ENCODE measurements at regions not wholly inside any gene's neighbourhood (a gene's known extent, or its start where the extent isn't known, plus 50 kb on each side); places are given as distances from the start of the nearest gene placed in this dataset.
"Not testable (repeated sequence)": the region's sequence is repeated elsewhere in the genome, so short reads cannot be mapped to it uniquely, and the experiment has no call there.

GRCh38 chr18:35770376-35771014 lies 189.0 kb downstream of the GALNT1 start:
- no peak for DNase-seq

DNA sequence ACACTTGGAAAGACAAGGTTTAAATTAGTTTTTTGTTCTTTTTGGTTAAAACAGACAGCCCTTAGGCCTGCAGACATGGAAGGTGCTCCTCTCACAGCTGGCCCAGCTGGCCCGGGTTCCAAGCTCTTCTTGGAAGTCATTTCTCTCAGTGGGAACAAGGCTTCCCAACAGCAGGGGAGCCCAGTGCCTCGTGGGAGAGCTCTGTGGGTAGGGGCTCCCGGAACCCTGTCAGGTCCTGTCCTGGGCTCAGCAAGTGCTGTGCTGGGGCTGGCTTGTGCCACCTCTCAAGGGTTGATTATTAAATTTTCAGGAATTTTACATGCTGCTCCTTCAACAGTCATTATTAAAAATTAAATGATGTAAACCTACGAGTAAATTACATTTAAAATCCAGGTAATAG lies 189.6 kb downstream of the GALNT1 start:
- DNase-seq, result no peak

DNA sequence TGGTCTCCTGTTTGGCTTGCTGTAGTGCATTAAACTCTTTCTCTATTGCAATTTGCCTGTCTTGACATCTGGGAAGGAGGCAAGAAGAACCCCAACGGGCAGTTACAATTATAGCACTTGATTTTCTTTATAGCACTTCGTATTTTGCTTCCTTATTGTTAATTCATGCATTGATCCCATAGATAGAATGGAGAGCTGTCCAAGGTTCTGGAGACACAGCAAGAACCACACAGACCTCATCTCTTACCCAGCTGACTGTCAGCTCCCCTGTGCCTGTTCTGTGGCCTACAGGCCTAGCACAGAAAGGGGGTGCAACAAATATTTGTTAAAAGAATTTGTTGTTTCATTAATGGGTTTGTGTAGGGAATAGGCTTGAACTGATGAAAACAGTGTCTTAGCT lies 194.3 kb downstream of the GALNT1 start:
- DNase-seq, result no peak

GRCh38 chr18:35776473-35776872 lies 194.9 kb downstream of the GALNT1 start:
- no peak for DNase-seq

- DNase-seq, result peak in 1 of 2 experiments; percentile 10
Observed at GRCh38 chr18:35777039-35777438, 195.4 kb upstream of the RMP24 start.

DNA sequence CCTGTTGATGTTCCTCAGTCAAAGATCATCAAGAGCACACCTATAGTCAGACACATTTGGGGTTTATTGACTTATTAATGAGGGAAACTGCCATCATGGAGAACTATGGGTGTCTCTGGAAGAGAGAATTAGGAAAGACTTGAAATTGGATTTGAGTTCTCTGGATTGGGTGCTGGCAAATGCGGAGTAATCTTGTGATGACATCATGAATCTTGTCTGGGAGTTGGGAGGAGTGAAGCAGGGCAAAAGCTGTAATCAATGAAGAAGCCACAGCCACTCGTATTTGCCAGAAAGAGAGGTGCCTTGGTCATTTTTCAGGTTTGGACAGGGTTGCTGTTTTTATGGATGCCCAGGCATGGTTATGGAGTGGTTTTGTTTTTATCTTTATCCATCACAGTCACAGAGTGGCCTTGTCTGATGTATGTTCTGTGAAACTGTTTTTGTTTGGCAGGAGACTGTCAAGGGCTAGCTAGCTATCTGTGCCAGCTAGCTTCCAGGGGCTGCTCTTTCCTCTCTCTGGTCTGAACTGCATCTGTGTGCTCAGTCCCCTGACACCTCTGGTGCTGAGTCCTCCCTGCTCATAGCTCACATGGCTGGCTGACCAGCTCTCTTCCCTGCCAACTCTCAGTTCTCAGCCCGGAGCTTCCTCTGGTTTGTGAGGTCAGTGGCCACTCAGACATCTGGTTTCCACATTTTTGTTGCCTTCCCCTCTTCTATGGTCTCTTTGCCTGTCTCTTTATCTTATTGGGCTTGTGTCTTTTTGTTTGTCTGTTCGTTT lies 193.4 kb upstream of the RMP24 start:
- no peak for DNase-seq

GRCh38 chr18:35780937-35781336 lies 191.5 kb upstream of the RMP24 start:
- DNase-seq, result no peak

GRCh38 chr18:35782926-35783325 lies 189.6 kb upstream of the RMP24 start:
- DNase-seq, result no peak

DNA sequence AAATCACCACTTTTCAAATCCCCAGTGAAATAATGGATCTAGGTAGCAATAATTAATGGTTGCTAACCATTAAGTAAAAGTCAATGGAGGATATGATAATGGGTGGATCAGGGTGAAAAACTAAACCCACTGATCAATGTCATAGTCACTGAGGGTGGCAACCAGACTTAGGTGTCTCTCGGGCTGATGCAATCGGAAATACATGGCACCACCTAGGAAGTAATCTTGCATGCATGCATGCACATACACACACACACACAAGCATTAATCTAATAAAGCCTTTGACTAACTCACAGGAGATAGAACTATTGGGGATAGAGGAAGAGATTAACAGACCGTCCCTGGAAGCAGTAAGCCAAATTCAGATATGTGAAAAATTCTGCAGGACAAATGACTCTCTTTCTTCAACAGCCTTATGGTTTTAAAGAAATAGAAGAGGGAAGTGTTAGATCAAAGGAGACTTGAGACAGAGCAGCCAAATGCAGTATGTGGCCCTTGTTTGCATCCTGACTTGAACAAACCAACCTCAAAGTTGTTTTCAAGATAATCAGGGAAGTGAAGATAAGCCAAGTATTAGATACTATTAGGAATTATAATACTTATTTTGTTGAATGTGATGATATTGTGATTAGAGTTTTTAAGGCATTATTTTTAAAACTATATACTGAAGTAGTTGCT lies 186.0 kb upstream of the RMP24 start:
- DNase-seq, result no peak

DNA sequence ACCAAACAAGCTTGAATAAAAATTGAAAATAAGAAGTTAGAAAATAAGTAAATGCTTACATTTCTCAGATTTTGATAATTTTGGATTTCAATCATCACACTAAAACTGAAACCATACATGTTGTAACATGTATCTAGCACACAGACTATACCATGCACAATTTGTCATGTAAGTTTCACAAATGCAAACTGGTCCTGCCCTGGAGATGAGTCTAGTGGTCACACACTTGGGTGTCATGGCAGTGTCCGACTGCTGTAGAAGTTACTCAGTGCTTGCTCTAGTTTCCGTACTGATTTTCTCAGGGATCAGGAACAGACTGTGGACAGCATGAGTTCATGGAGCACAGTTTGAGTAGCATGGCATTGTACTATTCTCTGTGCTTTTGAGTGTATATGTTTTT lies 182.9 kb upstream of the RMP24 start:
- no peak for DNase-seq

GRCh38 chr18:35797948-35798347 lies 174.5 kb upstream of the RMP24 start:
- DNase-seq, result no peak

GRCh38 chr18:35803551-35803950 lies 168.9 kb upstream of the RMP24 start:
- DNase-seq, result no peak

DNA sequence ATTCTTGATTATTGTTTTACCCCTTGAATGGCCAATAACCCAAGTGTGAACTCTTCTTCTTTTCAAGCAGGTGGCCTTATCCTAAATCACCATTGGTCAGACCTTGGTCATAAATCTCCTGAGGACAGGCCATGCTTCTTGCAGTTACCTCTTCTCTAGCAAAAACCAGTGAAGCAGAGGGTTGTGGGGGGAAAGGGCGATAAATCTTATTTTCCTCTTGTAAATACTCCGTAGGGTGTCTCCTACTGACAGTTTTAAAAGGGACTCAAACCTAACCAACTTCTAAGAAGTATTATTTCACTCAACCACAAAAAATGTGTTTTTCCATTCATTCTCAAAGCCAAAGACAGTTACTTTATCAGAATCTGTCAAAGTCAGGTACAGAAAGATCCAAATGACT lies 168.1 kb upstream of the RMP24 start:
- no peak for DNase-seq

- no peak for DNase-seq
Observed at GRCh38 chr18:35807811-35808335, 164.6 kb upstream of the RMP24 start.

GRCh38 chr18:35808796-35809195 lies 163.7 kb upstream of the RMP24 start:
- no peak for DNase-seq

GRCh38 chr18:35810520-35810919 lies 162.0 kb upstream of the RMP24 start:
- DNase-seq, result no peak

DNA sequence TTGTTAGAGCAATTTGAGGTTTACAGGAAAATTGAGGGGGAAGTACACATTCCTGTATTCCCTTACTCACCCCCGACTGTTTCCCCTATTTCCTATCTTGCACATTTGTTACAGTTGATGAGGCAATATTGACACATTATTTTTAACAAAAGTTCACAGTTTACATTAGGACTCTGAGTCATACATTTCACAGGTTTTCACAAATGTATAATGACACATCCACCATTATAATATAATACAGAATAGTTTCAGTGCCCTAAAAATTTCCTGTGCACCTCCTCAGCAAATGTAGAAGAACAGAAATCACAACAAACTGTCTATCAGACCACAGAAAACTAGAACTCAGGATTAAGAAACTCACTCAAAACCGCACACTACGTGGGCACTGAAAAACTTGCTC lies 160.6 kb upstream of the RMP24 start:
- no peak for DNase-seq

DNA sequence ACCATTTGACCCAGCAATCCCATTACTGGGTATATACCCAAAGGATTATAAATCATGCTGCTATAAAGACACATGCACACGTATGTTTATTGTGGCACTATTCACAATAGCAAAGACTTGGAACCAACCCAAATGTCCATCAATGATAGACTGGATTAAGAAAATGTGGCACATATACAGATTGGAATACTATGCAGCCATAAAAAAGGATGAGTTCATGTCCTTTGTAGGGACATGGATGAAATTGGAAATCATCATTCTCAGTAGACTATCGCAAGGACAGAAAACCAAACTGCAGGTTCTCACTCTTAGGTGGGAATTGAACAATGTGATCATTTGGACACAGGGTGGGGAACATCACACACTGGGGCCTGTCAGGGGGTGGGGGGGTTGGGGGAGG lies 157.5 kb upstream of the RMP24 start:
- DNase-seq, result not testable (repeated sequence)

DNA sequence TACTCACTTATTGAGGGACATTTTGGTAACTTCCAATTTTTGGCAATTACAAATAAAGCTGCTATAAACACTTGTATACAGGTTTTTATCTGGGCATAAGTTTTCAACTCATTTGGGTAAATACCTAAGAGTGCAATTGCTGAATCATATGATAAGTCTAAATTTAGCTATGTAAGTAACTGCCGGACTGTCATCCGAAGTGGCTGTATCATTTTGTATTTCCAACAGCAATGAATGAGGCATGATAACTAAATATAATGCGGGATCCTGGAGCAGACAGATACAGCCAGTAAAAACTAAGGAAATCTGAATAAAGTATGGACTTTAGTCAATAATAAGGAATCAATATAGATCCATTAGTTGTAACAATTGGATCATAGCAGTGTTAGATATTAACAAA lies 156.5 kb upstream of the RMP24 start:
- no peak for DNase-seq

- no peak for DNase-seq
Observed at GRCh38 chr18:35817604-35818352, 154.7 kb upstream of the RMP24 start.

DNA sequence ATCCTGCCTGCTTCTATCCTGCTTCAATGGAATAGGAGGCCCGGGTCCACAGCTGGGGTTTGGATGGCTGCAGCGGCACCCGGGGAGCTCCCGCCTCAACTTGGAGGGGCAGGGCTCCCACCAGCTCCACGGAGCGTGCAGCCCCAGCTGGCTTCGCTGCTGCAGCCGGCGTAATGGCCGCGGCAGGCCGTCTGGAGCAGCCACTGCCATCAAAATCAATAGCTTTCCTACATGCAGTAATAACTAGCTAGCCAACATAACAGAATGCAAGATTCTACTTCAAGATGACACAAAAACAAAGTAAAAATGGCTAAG lies 154.2 kb upstream of the RMP24 start:
- no peak for DNase-seq

- no peak for DNase-seq
Observed at GRCh38 chr18:35822413-35822812, 150.1 kb upstream of the RMP24 start.

DNA sequence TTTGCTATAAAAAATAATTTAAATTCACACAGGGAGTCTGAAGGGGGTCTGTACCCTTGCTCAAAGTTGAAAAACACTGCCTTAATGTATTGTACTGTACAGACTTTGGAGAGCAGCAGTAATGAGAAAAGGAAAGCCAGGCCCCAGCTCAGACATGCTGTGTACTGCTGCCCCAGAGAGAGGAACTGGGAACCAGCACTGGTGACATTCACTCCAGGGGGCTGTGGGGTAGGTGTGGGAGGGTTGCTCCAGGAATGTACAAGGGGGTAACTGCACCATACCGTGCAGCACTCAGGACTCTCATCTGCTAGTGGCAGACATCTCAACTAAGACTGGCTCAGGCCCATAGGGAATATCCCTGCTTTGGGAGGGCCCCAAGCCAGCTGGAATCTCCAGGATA lies 146.0 kb upstream of the RMP24 start:
- no peak for DNase-seq

All from SW 1271 (cell line).